Lower leg skin (tissue), 4 donors: ENCODE measurements at regions not wholly inside any gene's neighbourhood (a gene's known extent, or its start where the extent isn't known, plus 50 kb on each side); places are given as distances from the start of the nearest gene placed in this dataset.

Experiments
- DNase-seq, 2 donors: peaks; one replicate each; pipeline ENCODE4 v3.0.0-alpha.2; 2019; ENCODE audit warnings: low spot score in 2 of 2
- H3K4me3 ChIP-seq: fragments of 200-600 bp; sonication (generic); 2 replicates; pipeline ENCODE4 v1.5.1; 2017; ENCODE audit warnings: mild to moderate bottlenecking, low read depth; ENCODE audit not compliant: poor library complexity, severe bottlenecking
- POLR2A ChIP-seq, 2 donors: fragments of 450-650 bp; IDR thresholded peaks; one replicate each; pipeline ENCODE4 v1.6.1; 2016 to 2017; ENCODE audit warnings: antibody characterized with exemption in 2 of 2, mild to moderate bottlenecking in 1 of 2, moderate library complexity in 1 of 2
- WGBS, 2 donors: methylation state at CpG; one replicate each; pipeline ENCODE4 v1.1.5; 2018; 5-methylcytosine and 5-hydroxymethylcytosine counted together
- intact Hi-C: fragments of 100-400 bp; cut with DNase I; formaldehyde crosslinking; loops from one replicate; pipeline ENCODE4 v1.15.0; 2023; ENCODE audit warnings: low total_unique reads
- TF ChIP-seq, protein P1 (sequence below), 3 donors: fragments of 450-650 bp; IDR thresholded peaks; one replicate each; pipeline ENCODE4 v1.5.1; 2016; ENCODE audit warnings: antibody characterized with exemption in 3 of 3, mild to moderate bottlenecking in 3 of 3, moderate library complexity in 2 of 3

DNA sequence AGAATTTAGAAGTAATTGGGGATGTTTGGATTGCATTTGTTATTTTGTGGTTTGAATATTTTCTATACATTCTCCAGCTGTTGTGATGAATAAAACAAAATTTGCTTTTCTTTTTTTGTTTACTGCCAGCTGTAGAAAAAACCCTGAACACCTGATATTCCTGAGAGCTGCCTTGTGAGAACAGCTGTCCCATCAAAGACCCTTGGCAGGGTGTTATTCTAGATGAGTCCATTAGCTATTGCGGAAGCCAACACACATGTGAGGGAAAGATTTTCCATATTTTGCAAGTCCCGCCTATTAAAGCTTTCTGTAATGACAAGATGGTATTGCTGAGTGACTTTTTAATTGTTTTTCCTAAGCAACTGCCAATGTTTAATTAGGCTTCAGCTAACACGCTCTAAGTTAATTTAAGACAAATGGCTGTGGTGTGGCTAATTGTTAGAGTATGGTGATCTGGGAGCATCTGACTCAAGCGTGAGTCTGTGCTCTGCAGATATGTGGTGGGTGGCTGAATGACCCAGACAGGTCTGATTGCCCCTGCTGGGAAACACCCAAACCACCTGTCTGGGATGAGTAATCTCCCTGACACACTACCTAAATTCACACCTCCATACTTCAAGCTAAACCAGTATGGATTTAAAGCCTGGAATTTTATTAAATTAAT is 86.5 kb upstream of the PRLR start:
- TF ChIP-seq, protein P1, sequence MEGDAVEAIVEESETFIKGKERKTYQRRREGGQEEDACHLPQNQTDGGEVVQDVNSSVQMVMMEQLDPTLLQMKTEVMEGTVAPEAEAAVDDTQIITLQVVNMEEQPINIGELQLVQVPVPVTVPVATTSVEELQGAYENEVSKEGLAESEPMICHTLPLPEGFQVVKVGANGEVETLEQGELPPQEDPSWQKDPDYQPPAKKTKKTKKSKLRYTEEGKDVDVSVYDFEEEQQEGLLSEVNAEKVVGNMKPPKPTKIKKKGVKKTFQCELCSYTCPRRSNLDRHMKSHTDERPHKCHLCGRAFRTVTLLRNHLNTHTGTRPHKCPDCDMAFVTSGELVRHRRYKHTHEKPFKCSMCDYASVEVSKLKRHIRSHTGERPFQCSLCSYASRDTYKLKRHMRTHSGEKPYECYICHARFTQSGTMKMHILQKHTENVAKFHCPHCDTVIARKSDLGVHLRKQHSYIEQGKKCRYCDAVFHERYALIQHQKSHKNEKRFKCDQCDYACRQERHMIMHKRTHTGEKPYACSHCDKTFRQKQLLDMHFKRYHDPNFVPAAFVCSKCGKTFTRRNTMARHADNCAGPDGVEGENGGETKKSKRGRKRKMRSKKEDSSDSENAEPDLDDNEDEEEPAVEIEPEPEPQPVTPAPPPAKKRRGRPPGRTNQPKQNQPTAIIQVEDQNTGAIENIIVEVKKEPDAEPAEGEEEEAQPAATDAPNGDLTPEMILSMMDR (IDR thresholded peaks at IDR 0.05): no peak
- no peak for TF ChIP-seq POLR2A (IDR thresholded peaks at IDR 0.05)
- intact Hi-C loops: no loop called here
- 59 to 71% methylated on average over 4 of the region's 4 CpGs for WGBS, 2 donors
- no peak overlapping the region for H3K4me3 ChIP-seq
- no peak for DNase-seq

DNA sequence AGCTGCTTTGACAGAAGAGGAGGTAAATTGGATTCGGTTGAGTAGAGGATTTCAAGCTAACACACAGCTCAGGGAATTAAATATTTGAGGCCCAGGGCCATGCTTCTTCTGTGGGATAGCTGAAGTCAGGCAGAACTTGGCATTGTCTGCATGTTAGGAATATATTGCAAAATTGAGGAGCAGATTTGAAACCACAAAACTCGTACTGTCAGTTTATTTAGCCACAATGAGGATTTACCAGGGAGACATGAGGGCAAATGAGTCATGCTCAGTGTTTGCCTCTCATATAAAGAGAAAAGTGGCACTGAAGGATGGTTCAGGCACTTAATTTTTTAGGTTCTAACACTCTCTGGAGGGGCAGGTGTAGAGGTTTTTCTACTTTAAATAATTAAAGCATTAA is 83.0 kb upstream of the PRLR start:
- intact Hi-C loops: no loop called here
- TF ChIP-seq, protein P1 (IDR thresholded peaks at IDR 0.05): no peak
- no peak for TF ChIP-seq POLR2A (IDR thresholded peaks at IDR 0.05)
- DNase-seq: peak in 1 of 2 donors; percentile 18
- WGBS, 2 donors: 23 to 25% methylated on average over 2 of the region's 2 CpGs
- H3K4me3 ChIP-seq: no peak overlapping the region

DNA sequence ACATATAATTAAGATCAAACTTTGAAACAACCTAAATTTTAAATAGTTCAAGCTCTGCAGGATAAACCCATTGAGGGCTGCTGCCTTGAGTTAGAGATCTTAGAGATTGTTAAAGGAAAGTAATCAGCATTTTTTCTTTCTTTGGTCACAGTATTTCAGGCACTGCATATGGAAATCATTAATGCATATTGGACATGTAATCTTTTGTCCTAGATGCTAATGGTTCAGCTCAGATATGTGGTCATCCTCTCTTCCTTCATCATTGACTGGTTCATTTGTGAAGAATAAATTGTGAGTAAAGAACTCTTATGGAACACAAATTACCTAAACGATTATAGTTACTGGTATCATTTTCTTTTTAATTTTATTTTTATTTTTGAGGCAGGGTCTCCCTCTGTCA is 82.0 kb upstream of the PRLR start:
- intact Hi-C loops: no loop called here
- 78 to 86% methylated on average over 1 of the region's 1 CpG for WGBS, 2 donors
- no peak overlapping the region for H3K4me3 ChIP-seq
- no peak for DNase-seq
- no peak for TF ChIP-seq POLR2A (IDR thresholded peaks at IDR 0.05)
- TF ChIP-seq, protein P1 (IDR thresholded peaks at IDR 0.05): no peak

DNA sequence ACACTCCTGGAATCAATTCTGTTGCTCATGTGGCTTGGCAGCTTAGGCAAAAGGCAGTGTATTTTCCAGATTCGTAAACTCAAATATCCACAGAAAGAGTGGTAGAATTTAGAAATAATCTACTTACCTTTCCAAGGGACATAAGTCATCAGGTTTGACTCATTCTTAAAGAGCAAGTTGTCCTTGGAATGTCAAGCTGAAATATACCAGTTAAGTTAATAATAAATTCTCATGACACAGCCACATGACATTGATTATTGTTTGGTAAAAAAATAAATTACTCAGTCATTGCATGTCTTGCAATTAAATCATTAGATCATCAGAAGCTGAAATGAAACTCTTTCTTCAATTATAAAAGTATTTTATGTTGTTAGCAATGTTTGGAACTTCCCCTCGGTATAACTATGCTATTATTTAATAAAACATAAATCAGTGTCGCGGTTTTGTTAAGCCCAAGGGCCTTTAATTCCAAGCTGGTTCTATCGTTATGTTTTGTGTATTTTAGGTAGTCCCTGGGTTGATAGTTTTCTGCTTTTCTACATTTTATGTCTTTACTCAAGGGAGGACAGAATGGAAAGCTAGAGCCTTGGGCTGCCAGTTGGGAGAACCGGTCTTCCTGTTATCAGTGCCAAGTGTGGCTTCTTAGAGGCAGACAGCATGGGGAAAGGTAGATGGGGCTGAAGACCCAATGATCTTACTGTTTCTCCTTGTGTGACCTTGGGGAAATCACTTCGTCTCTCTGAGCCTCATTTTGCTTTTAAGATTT is 79.3 kb upstream of the PRLR start:
- intact Hi-C loops: no loop called here

DNA sequence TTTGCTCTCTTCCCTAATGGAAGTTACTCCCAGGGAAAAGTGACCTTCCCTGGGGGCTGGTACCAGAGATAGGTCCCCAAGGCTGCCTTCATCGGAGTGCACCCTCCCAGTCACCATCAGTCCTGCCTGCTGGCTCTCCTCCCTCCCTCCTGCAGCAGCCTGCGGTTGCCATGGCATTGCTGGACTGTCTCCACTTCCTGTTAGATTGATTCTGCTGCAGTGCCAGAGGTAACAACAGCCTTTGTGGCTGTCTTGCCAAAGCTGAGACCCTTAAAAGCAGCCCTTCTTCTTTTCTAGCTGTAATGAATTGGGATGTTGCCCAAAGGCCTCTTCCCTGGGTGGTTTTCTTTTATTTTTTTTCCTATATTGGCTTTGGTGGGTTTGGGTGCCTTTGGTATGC is 78.1 kb upstream of the PRLR start:
- intact Hi-C loops: no loop called here
- DNase-seq: no peak
- no peak overlapping the region for H3K4me3 ChIP-seq
- 27 to 30% methylated on average over 2 of the region's 2 CpGs for WGBS, 2 donors
- TF ChIP-seq, protein P1 (IDR thresholded peaks at IDR 0.05): no peak
- no peak for TF ChIP-seq POLR2A (IDR thresholded peaks at IDR 0.05)

More for the DNA sequence above, 79.3 kb upstream of the PRLR start:
- TF ChIP-seq, protein P1 (IDR thresholded peaks at IDR 0.05): no peak
- TF ChIP-seq POLR2A (IDR thresholded peaks at IDR 0.05): no peak
- DNase-seq: no peak
- no peak overlapping the region for H3K4me3 ChIP-seq
- 29 to 31% methylated on average over 7 of the region's 7 CpGs for WGBS, 2 donors
